OCI-LY3 (cell line): ENCODE measurements at regions not wholly inside any gene's neighbourhood (a gene's known extent, or its start where the extent isn't known, plus 50 kb on each side); places are given as distances from the start of the nearest gene placed in this dataset.

Source experiments
- H2AFZ ChIP-seq: fragments of 200-600, 300-600 bp; shearing (Covaris generic); 2 replicates; pipeline ENCODE4 v1.6.0; 2014; ENCODE audit warnings: antibody characterized with exemption, low read depth, low read length
- H3K27ac ChIP-seq: fragments of 200-600, 300-600 bp; sonication (generic); 2 replicates; pipeline ENCODE4 v1.5.1; 2014; ENCODE audit warnings: mild to moderate bottlenecking, low read length, moderate library complexity, mixed read lengths
- H3K27me3 ChIP-seq: fragments of 200-600, 300-600 bp; sonication (generic); 2 replicates; pipeline ENCODE4 v1.6.1; 2014; ENCODE audit warnings: low read depth, low read length, mixed read lengths
- H3K36me3 ChIP-seq: fragments of 200-600, 300-600 bp; sonication (generic); replicated peaks from 2 replicates; pipeline ENCODE3; 2014; ENCODE audit warnings: low read depth, low read length, mixed read lengths
- H3K4me1 ChIP-seq: fragments of 300-600, 200-600 bp; sonication (generic); 2 replicates; pipeline ENCODE4 v1.6.1; 2014; ENCODE audit warnings: low read length, mixed read lengths
- H3K4me2 ChIP-seq: fragments of 200-600, 300-600 bp; sonication (generic); 2 replicates; pipeline ENCODE4 v1.6.1; 2014; ENCODE audit warnings: low read length, mixed read lengths
- H3K4me3 ChIP-seq: fragments of 300-600, 200-600 bp; sonication (generic); 2 replicates; pipeline ENCODE4 v1.5.1; 2014; ENCODE audit warnings: antibody characterized with exemption, mild to moderate bottlenecking, low read length, moderate library complexity
- H3K79me2 ChIP-seq: fragments of 300-600, 200-600 bp; shearing (Covaris generic); 2 replicates; pipeline ENCODE4 v1.6.1; 2014; ENCODE audit warnings: mild to moderate bottlenecking, low read length, mixed read lengths
- H3K9ac ChIP-seq: fragments of 300-600, 200-600 bp; shearing (Covaris generic); 2 replicates; pipeline ENCODE4 v1.6.0; 2014; ENCODE audit warnings: mild to moderate bottlenecking, low read length, moderate library complexity
- H3K9me3 ChIP-seq: fragments of 200-600, 300-600 bp; shearing (Covaris generic); 2 replicates; pipeline ENCODE4 v1.6.1; 2014; ENCODE audit warnings: low read length, mixed read lengths; ENCODE audit not compliant: insufficient read depth
- H4K20me1 ChIP-seq: fragments of 200-600, 300-600 bp; sonication (generic); 2 replicates; pipeline ENCODE4 v1.6.1; 2016; ENCODE audit warnings: low read length, mixed read lengths; ENCODE audit not compliant: insufficient read depth
- EZH2phosphoT487 ChIP-seq: fragments of 200-600 bp; shearing (Covaris generic); IDR thresholded peaks from 2 replicates; pipeline ENCODE4 v1.6.1; 2018; ENCODE audit warnings: antibody characterized with exemption, mixed run types, low read depth
- TF ChIP-seq, protein P1 (sequence below): fragments of 200-600, 300-600 bp; sonication (generic); IDR thresholded peaks from 2 replicates; pipeline ENCODE4 v1.5.1; 2014; ENCODE audit warnings: antibody characterized with exemption, low read length, low read depth

DNA sequence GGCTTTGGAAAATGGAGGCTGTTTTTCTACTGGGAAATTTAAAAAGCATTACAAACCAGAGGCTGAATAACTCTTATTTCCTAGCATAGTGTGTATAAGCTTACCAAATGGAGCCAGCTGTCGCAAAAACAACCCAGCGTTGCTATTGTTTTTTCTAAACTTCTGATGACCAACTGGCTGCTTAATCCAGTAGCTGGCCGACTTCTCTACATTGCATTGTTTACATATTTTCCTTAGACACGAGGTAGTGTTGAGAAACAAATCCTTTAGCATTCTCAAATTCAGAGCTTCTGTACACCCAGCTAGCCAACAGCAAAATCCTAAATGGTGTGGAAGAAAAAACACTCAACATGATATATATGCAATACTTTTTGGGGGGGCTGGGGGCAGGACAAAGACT lies 161.0 kb upstream of the ADAMTS9 start:
- Histone ChIP-seq H3K4me3 (no peak overlapping the region), H3K79me2 (no peaks in the 10 kb centered on the region), H4K20me1 (no peaks in the 10 kb centered on the region), H2AFZ (no peak overlapping the region), H3K9me3 (no peaks in the 10 kb centered on the region), H3K27me3 (no peaks in the 10 kb centered on the region), H3K9ac (no peak overlapping the region), H3K27ac (no peak overlapping the region), H3K36me3 (no peaks in the 10 kb centered on the region), H3K4me2 (no peak overlapping the region), H3K4me1 (no peaks in the 10 kb centered on the region)
- TF ChIP-seq, protein P1, sequence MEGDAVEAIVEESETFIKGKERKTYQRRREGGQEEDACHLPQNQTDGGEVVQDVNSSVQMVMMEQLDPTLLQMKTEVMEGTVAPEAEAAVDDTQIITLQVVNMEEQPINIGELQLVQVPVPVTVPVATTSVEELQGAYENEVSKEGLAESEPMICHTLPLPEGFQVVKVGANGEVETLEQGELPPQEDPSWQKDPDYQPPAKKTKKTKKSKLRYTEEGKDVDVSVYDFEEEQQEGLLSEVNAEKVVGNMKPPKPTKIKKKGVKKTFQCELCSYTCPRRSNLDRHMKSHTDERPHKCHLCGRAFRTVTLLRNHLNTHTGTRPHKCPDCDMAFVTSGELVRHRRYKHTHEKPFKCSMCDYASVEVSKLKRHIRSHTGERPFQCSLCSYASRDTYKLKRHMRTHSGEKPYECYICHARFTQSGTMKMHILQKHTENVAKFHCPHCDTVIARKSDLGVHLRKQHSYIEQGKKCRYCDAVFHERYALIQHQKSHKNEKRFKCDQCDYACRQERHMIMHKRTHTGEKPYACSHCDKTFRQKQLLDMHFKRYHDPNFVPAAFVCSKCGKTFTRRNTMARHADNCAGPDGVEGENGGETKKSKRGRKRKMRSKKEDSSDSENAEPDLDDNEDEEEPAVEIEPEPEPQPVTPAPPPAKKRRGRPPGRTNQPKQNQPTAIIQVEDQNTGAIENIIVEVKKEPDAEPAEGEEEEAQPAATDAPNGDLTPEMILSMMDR, result no peak
- no peak for TF ChIP-seq EZH2phosphoT487

DNA sequence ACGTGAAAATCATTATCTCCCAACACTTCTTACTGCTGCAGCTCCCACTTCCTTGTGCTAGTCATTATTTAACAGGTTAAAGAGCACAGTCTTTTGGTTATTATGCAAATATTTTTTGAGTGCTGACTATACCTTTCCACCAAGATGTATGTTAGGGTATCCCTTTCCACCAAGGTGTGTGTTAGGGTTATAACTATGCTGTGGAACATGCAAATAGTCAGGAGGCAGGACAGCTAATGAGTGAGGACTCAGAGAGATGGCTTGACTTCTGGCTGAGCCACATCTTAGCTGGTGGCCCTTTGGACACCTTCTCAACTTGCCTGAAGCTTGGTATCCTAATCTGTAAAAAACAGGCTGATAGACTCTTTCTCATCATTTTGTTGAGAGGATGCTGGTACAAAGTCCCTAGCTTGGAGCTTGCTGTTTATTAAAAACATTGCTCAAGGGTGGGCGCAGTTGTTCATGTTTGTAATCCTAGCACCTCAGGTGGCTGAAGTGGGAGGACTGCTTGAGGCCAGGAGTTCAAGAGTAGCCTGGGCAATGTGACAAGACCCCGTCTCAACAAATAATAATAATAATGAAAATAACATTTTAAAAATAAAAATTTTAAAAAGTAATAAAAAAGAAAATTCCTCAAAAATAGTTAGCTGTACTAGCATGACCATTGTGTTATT lies 160.5 kb upstream of the ADAMTS9 start:
- Histone ChIP-seq H3K4me2 (no peak overlapping the region), H3K27me3 (no peaks in the 10 kb centered on the region), H3K27ac (no peak overlapping the region), H2AFZ (no peak overlapping the region), H4K20me1 (no peaks in the 10 kb centered on the region), H3K9me3 (no peaks in the 10 kb centered on the region), H3K4me3 (no peak overlapping the region), H3K79me2 (no peaks in the 10 kb centered on the region), H3K36me3 (no peaks in the 10 kb centered on the region), H3K4me1 (no peaks in the 10 kb centered on the region), H3K9ac (no peak overlapping the region)
- TF ChIP-seq, protein P1, result no peak
- TF ChIP-seq EZH2phosphoT487, result no peak

DNA sequence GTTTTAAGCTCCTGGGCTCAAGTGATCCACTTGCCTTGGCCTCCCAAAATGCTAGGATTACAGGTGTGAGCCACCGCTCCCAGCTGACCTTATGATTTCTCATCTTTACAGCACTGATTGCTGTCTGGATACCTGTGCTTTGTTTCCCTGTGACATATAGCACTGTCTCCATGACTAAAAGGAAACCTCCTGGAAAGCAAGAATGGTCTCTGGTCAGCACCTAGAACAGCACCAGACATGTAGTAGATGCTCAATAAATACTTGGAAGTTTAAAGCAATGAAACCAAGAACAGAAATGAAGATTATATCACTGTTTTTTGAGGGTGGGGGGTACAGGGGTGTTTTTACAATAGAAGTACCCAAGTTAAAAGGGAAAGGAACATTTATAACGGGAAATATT lies 156.8 kb upstream of the ADAMTS9 start:
- Histone ChIP-seq H3K4me1 (no peaks in the 10 kb centered on the region), H3K36me3 (no peaks in the 10 kb centered on the region), H3K4me2 (no peak overlapping the region), H3K79me2 (no peaks in the 10 kb centered on the region), H3K9ac (no peak overlapping the region), H2AFZ (no peak overlapping the region), H3K27ac (no peak overlapping the region), H3K4me3 (no peak overlapping the region), H3K27me3 (no peaks in the 10 kb centered on the region), H3K9me3 (no peaks in the 10 kb centered on the region), H4K20me1 (no peaks in the 10 kb centered on the region)
- TF ChIP-seq, protein P1, result no peak
- TF ChIP-seq EZH2phosphoT487, result no peak

DNA sequence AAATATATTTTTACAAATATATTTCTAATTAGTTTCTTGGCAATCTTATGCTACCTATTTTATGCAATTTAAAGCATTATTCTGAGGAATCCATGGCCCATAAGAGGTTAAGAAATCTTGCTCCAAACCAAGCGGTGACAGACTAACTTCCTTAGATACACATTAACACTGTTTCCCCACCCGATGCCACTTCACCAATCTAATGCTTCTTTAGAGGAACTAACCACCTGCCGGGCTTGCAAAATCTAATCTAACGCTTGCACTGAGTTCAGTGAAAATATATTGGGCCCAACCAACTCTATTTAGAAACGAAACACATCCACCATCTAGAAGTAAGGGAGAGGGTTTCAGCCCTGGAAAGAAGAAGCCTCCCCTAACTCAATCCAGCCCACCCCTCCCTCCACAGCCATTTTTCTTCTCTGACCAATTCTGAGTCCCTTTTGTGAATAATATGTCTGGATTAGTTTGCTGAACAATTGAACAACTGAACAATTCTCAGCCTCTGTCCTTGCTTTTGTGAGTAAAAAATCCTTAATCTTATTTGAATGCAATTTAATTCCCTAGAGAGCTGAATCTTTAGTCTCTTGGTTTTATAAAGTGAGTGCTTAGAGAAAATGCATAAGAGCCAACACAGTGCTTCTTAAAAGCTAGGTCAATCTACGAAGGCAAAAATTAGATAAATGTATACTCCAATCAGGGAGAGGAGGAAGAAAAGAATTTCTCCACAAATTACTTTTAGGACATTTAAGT lies 150.4 kb upstream of the ADAMTS9 start:
- Histone ChIP-seq H3K4me1 (no peaks in the 10 kb centered on the region), H3K27ac (no peak overlapping the region), H3K9me3 (no peaks in the 10 kb centered on the region), H3K27me3 (no peaks in the 10 kb centered on the region), H3K9ac (no peak overlapping the region), H3K4me2 (no peak overlapping the region), H3K4me3 (no peak overlapping the region), H3K36me3 (no peaks in the 10 kb centered on the region), H2AFZ (no peak overlapping the region), H4K20me1 (no peaks in the 10 kb centered on the region), H3K79me2 (no peaks in the 10 kb centered on the region)
- TF ChIP-seq, protein P1, result no peak
- no peak for TF ChIP-seq EZH2phosphoT487
